ENCODE measurements at regions not wholly inside any gene's neighbourhood (a gene's known extent, or its start where the extent isn't known, plus 50 kb on each side); places are given as distances from the start of the nearest gene placed in this dataset.
"Not testable (repeated sequence)": the region's sequence is repeated elsewhere in the genome, so short reads cannot be mapped to it uniquely, and the experiment has no call there.

DNA sequence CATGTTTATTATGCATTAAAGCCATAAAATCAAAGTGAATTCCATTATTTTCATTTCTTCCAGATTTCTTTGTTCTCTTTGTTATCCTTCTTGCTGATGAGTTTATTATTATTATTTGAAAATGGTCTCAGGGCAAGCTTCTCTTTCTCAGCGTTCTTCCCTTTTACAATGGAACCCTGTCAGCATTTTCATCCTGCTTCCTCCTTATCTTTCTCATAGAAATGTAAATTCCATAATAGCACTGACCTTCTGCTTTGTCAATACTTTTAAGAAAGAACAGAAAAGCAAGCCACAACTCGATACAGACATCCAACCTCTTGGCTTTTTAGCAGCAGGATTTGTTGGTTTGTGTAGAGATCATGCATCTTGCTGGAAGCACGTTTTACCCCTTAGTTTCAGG, 114.0 kb upstream of the BASP1 start:
- TF ChIP-seq, protein P1, sequence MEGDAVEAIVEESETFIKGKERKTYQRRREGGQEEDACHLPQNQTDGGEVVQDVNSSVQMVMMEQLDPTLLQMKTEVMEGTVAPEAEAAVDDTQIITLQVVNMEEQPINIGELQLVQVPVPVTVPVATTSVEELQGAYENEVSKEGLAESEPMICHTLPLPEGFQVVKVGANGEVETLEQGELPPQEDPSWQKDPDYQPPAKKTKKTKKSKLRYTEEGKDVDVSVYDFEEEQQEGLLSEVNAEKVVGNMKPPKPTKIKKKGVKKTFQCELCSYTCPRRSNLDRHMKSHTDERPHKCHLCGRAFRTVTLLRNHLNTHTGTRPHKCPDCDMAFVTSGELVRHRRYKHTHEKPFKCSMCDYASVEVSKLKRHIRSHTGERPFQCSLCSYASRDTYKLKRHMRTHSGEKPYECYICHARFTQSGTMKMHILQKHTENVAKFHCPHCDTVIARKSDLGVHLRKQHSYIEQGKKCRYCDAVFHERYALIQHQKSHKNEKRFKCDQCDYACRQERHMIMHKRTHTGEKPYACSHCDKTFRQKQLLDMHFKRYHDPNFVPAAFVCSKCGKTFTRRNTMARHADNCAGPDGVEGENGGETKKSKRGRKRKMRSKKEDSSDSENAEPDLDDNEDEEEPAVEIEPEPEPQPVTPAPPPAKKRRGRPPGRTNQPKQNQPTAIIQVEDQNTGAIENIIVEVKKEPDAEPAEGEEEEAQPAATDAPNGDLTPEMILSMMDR (IDR thresholded peaks at IDR 0.05) = no peak
- intact Hi-C loops (cut with micrococcal nuclease) = no loop called here
- 65% methylated on average over 3 of the region's 3 CpGs for WGBS (ENCODE audit: insufficient coverage)

DNA sequence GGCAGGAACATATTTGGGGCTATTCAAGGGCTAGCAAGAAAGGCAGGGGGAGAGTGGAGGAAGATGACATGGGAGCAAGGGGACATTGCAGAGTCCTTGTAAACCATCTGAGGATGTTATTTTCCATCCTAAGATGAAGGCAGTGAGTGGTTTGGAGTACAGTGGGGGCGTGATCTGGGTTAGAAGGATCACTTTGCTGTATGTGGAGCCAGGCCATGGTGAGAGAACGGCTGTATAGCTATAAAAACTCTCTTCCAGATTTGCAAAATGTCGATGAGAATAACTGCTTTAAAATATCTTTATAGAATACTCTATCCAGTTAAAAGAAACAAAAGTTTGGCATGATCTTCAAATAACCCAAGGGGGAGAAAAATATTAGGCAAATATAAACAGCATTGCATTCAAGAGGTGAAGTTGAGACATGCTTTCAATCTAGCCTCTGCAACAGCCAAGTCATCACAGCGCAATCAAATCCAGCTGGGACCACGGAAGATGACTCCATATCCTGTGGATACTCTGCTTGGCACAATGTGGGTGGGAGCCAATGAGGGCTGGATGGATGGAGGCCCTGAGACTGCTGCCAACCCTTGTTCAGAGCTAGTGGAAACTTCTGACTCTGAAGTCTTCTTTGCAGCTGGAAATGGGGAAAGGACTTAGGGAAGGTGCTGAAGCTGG, 111.5 kb upstream of the BASP1 start:
- WGBS (ENCODE audit: insufficient coverage) = 84% methylated on average over 4 of the region's 5 CpGs
- ATAC-seq = no peak
- no peaks in the 10 kb centered on the region for H3K27me3 Mint-ChIP-seq (ENCODE audit: low read depth in 2 of 2)

More for the DNA sequence above, 114.0 kb upstream of the BASP1 start:
- H3K4me1 ChIP-seq (ENCODE audit: control insufficient read depth, insufficient read depth, low read length) = no peaks in the 10 kb centered on the region
- no peak overlapping the region for H3K27ac ChIP-seq (ENCODE audit: low read length)
- H3K4me1 Mint-ChIP-seq = no peaks in the 10 kb centered on the region
- no peaks in the 10 kb centered on the region for H3K9me3 ChIP-seq (ENCODE audit: control insufficient read depth, insufficient read depth, low read length)
- no peaks in the 10 kb centered on the region for H3K27me3 ChIP-seq (ENCODE audit: control insufficient read depth, insufficient read depth, low read length)
- H3K27ac Mint-ChIP-seq = no peak overlapping the region
- H3K36me3 ChIP-seq (ENCODE audit: control insufficient read depth, insufficient read depth, low read length) = no peaks in the 10 kb centered on the region
- H3K9me3 Mint-ChIP-seq = peaks cover 0 to 2% of the 10 kb centered on the region in 2 donors
- no peak overlapping the region for H3K4me3 Mint-ChIP-seq
- H3K4me3 ChIP-seq (ENCODE audit: low read length) = no peak overlapping the region
- ATAC-seq (no peak), DNase-seq (no peak)
- no peaks in the 10 kb centered on the region for H3K36me3 Mint-ChIP-seq
- no peaks in the 10 kb centered on the region for H3K27me3 Mint-ChIP-seq (ENCODE audit: low read depth in 2 of 2)

DNA sequence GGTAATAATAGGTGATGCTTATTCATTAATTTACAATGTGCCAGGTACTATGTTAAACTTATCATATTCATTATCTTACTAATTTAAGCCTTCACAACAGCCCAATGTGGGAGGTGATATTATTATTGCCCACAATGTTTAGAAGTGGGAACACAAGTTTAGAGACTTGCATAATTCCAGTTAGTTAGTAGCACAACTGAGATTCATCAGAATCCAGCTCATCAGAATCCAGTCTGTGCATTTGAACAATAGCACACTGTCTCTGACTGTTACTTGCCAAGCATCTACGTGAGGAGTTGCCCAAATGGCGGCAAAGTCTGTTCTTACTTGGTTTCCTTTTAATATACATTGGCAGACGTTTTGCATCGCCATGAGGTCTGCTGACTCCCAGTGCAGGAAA, 110.9 kb upstream of the BASP1 start:
- intact Hi-C loops (cut with micrococcal nuclease) = no loop called here
- DNase-seq (no peak), ATAC-seq (no peak)
- H3K27ac Mint-ChIP-seq = no peak overlapping the region
- no peaks in the 10 kb centered on the region for H3K27me3 Mint-ChIP-seq (ENCODE audit: low read depth in 2 of 2)
- H3K36me3 Mint-ChIP-seq = no peaks in the 10 kb centered on the region
- Histone ChIP-seq H3K9me3 (ENCODE audit: control insufficient read depth, insufficient read depth, low read length) (no peaks in the 10 kb centered on the region), H3K36me3 (ENCODE audit: control insufficient read depth, insufficient read depth, low read length) (no peaks in the 10 kb centered on the region), H3K4me1 (ENCODE audit: control insufficient read depth, insufficient read depth, low read length) (no peaks in the 10 kb centered on the region), H3K27ac (ENCODE audit: low read length) (no peak overlapping the region), H3K4me3 (ENCODE audit: low read length) (no peak overlapping the region), H3K27me3 (ENCODE audit: control insufficient read depth, insufficient read depth, low read length) (no peaks in the 10 kb centered on the region)
- TF ChIP-seq, protein P1 (IDR thresholded peaks at IDR 0.05) = no peak
- no peak overlapping the region for H3K4me3 Mint-ChIP-seq
- H3K4me1 Mint-ChIP-seq = no peaks in the 10 kb centered on the region
- peaks cover 0 to 2% of the 10 kb centered on the region in 2 donors for H3K9me3 Mint-ChIP-seq
- WGBS (ENCODE audit: insufficient coverage) = 87% methylated on average over 3 of the region's 4 CpGs

More for the DNA sequence above, 111.5 kb upstream of the BASP1 start:
- H3K4me1 Mint-ChIP-seq = no peaks in the 10 kb centered on the region
- no peak overlapping the region for H3K27ac Mint-ChIP-seq
- H3K9me3 ChIP-seq (ENCODE audit: control insufficient read depth, insufficient read depth, low read length) = no peaks in the 10 kb centered on the region
- no peak overlapping the region for H3K27ac ChIP-seq (ENCODE audit: low read length)
- H3K4me3 ChIP-seq (ENCODE audit: low read length) = no peak overlapping the region
- TF ChIP-seq, protein P1 (IDR thresholded peaks at IDR 0.05) = no peak
- H3K27me3 ChIP-seq (ENCODE audit: control insufficient read depth, insufficient read depth, low read length) = no peaks in the 10 kb centered on the region
- H3K4me3 Mint-ChIP-seq = no peak overlapping the region
- H3K36me3 Mint-ChIP-seq = no peaks in the 10 kb centered on the region
- intact Hi-C loops (cut with micrococcal nuclease) = no loop called here
- peaks cover 0 to 2% of the 10 kb centered on the region in 2 donors for H3K9me3 Mint-ChIP-seq
- H3K4me1 ChIP-seq (ENCODE audit: control insufficient read depth, insufficient read depth, low read length) = no peaks in the 10 kb centered on the region
- no peak for DNase-seq
- no peaks in the 10 kb centered on the region for H3K36me3 ChIP-seq (ENCODE audit: control insufficient read depth, insufficient read depth, low read length)

DNA sequence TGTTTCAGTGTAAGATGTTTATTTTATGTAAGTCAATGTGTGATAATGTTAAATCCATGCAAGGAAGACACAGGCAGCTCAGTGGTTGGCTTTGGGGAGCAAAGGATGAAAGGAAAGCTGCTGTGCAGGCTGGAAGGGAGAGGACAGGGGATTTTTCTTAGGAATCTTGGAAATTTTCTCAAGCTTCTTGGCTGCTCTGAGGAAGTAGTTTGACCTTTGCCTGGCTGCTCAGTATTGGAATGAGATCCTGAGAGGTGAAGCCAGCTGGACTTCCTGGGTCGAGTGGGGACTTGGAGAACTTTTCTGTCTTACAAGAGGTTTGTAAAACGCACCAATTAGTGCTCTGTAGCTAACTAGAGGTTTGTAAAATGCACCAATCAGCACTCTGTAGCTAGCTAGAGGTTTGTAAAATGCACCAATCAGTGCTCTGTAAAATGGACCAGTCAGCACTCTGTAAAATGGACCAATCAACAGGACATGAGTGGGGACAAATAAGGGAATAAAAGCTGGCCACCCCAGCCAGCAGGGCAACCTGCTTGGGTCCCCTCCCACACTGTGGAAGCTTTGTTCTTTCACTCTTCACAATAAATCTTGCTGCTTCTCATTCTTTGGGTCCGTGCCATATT, 105.2 kb upstream of the BASP1 start:
- H3K9me3 Mint-ChIP-seq; H3K36me3 ChIP-seq (ENCODE audit: control insufficient read depth, insufficient read depth, low read length); DNase-seq; ATAC-seq; H3K27me3 ChIP-seq (ENCODE audit: control insufficient read depth, insufficient read depth, low read length); H3K9me3 ChIP-seq (ENCODE audit: control insufficient read depth, insufficient read depth, low read length); H3K4me3 Mint-ChIP-seq; H3K27ac ChIP-seq (ENCODE audit: low read length); intact Hi-C loops (cut with micrococcal nuclease); H3K36me3 Mint-ChIP-seq; H3K4me1 ChIP-seq (ENCODE audit: control insufficient read depth, insufficient read depth, low read length); H3K27ac Mint-ChIP-seq; H3K4me3 ChIP-seq (ENCODE audit: low read length); H3K27me3 Mint-ChIP-seq (ENCODE audit: low read depth in 2 of 2); H3K4me1 Mint-ChIP-seq: not testable (repeated sequence)
- 86% methylated on average over 3 of the region's 3 CpGs for WGBS (ENCODE audit: insufficient coverage)

Measured in natural killer cell (primary cell).